ENCODE measurements at regions not wholly inside any gene's neighbourhood (a gene's known extent, or its start where the extent isn't known, plus 50 kb on each side); places are given as distances from the start of the nearest gene placed in this dataset.

DNA sequence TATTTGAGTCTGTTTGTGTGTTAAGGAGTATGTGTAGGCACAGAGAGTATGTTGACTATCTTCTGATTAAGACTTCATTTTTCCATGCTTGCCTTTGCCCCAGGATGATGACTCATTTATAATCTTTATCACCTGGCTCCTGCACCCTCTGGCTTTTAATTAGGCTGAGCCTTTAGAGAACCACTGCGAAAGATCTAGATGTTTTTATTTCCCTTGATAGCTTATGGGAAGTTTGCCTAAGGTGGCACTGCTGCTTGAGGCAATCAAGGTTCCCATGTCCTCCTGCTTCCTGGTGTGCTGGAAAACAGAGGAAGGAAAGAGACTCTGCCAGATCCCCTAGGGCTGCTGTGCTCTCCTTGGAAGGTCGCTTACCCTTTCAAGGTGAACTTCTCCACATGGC lies 114.6 kb downstream of the ARL4A start:
- no peaks in the 10 kb centered on the region for H3K36me3 Mint-ChIP-seq
- no peak overlapping the region for H3K27ac Mint-ChIP-seq
- ATAC-seq = no peak
- no peaks in the 10 kb centered on the region for H3K9me3 Mint-ChIP-seq
- H3K4me1 Mint-ChIP-seq = no peaks in the 10 kb centered on the region
- H3K4me3 Mint-ChIP-seq = no peak overlapping the region
- H3K27me3 Mint-ChIP-seq = no peaks in the 10 kb centered on the region

DNA sequence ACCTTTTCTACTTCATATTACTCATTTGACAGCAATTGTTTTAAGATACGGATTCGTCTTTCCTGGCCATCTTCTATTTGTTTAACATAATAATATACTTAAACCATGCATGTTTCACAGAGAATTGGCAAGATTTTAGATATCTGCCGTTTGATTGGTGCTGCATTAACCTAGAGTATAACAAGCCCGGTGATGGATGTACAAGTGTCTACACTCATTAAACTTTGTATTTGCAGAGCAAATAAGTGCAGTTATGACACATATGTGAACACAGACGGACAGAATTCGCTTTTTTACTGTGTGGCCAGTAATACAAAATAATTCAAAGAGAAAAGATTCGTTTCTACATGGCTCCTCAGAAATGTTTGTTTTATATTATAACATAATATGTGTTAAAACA lies 116.1 kb downstream of the ARL4A start:
- no peaks in the 10 kb centered on the region for H3K27me3 Mint-ChIP-seq
- H3K4me3 Mint-ChIP-seq = no peak overlapping the region
- H3K27ac Mint-ChIP-seq = no peak overlapping the region
- H3K9me3 Mint-ChIP-seq = no peaks in the 10 kb centered on the region
- no peaks in the 10 kb centered on the region for H3K4me1 Mint-ChIP-seq
- ATAC-seq = no peak
- no peaks in the 10 kb centered on the region for H3K36me3 Mint-ChIP-seq

DNA sequence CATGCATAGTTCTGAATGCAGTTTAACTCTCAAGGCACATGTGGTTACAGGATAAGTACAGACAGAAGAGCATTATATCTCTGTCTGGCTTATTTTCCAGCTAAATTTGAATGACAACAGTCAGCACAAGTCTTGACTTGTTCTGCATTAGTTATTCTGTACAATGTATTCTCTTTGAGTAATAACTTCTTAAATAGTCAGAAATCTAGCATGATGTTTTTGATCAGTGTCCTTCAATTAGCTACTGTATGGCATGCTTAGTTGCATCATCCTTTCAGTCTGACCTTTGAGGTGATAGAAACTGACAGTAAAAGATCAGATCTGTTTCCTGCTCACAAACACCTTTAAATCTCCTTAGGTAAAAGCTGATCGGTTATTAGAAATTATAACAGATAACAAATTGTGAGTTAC lies 118.1 kb downstream of the ARL4A start:
- no peaks in the 10 kb centered on the region for H3K4me1 Mint-ChIP-seq
- no peaks in the 10 kb centered on the region for H3K27me3 Mint-ChIP-seq

DNA sequence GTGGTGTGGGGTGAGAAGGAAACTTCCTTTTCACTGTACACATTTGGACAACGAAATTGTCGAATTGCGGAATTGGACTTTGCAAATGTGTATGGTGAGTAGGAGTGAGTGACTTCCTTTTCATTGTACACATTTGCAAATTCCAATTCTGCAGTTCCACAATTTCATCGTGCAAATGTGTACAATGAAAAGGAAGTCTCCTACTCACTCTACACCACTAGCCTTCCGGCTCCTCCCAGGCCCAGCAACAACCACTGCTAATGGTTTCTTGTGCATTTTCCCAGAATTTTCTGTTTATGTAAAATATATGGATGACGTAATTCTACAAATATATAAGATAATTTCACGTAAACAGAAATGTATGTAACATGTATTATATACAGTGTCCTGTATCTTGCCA lies 118.5 kb downstream of the ARL4A start:
- H3K27ac Mint-ChIP-seq = no peak overlapping the region
- H3K9me3 Mint-ChIP-seq = no peaks in the 10 kb centered on the region
- H3K4me3 Mint-ChIP-seq = no peak overlapping the region
- no peaks in the 10 kb centered on the region for H3K4me1 Mint-ChIP-seq
- no peaks in the 10 kb centered on the region for H3K27me3 Mint-ChIP-seq
- ATAC-seq = no peak
- no peaks in the 10 kb centered on the region for H3K36me3 Mint-ChIP-seq

More for the DNA sequence above, 118.1 kb downstream of the ARL4A start:
- H3K9me3 Mint-ChIP-seq = no peaks in the 10 kb centered on the region
- H3K36me3 Mint-ChIP-seq = no peaks in the 10 kb centered on the region
- no peak for ATAC-seq
- H3K4me3 Mint-ChIP-seq = no peak overlapping the region
- H3K27ac Mint-ChIP-seq = no peak overlapping the region

DNA sequence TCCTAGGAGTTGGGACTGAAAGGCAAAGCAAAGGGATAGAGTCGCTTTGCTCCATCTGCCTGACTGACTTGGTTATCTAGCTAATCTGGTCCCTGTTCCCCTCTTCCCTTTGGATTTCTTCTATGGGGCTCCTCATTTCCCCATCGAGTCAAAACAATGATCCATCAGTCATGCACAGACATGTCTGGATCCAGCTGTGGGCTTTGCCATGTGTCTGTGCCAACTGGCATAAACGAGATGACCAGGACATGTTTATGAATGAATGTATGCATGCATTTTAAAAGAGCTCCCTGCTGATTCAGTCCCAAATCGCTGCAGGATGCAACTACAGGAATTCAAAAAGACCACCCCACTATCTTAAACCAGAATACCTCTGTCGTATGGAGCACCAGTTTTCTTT lies 122.0 kb downstream of the ARL4A start:
- Mint-ChIP-seq H3K36me3 (no peaks in the 10 kb centered on the region), H3K27me3 (no peaks in the 10 kb centered on the region), H3K4me1 (no peaks in the 10 kb centered on the region), H3K9me3 (no peaks in the 10 kb centered on the region), H3K4me3 (no peak overlapping the region), H3K27ac (no peak overlapping the region)
- no peak for ATAC-seq

DNA sequence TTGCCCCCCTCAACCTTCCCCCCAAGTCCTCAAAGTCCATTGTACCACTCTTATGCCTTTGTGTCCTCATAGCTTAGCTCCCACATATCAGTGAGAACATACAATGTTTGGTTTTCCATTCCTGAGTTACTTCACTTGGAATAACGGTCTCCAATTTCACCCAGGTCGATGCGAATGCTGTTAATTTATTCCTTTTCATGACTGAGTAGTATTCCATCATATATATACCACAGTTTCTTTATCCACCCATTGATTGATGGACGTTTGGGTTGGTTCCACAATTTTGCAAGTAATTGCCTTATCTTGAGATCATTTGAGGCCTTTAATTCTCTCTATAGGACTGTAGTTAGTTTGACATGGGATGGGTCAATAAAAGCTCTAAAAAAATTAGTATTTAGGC lies 124.7 kb downstream of the ARL4A start:
- Mint-ChIP-seq H3K27ac (no peak overlapping the region), H3K36me3 (no peaks in the 10 kb centered on the region), H3K4me1 (no peaks in the 10 kb centered on the region), H3K27me3 (no peaks in the 10 kb centered on the region), H3K4me3 (no peak overlapping the region), H3K9me3 (no peaks in the 10 kb centered on the region)
- no peak for ATAC-seq

DNA sequence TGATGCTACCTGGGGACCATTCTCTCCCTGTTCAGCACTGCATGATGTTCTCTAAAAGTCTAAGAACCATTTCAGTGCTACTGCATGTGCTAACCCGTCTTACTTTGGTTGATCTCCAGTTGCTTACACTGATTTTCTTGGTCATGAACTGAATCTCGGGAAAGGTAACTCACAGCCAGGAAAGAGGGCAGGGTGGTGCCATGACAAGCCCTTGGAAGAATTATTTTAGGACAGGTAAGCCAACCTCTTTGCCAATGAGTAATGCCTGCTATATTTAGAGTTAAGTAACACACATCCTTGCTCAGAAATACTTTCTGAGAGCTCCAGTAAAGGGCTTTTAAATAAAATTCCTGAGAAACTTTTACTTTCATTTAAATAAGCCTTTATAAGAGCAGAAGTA lies 126.7 kb downstream of the ARL4A start:
- Mint-ChIP-seq H3K36me3 (no peaks in the 10 kb centered on the region), H3K27me3 (no peaks in the 10 kb centered on the region), H3K27ac (no peak overlapping the region), H3K9me3 (no peaks in the 10 kb centered on the region), H3K4me1 (no peaks in the 10 kb centered on the region), H3K4me3 (no peak overlapping the region)
- no peak for ATAC-seq

DNA sequence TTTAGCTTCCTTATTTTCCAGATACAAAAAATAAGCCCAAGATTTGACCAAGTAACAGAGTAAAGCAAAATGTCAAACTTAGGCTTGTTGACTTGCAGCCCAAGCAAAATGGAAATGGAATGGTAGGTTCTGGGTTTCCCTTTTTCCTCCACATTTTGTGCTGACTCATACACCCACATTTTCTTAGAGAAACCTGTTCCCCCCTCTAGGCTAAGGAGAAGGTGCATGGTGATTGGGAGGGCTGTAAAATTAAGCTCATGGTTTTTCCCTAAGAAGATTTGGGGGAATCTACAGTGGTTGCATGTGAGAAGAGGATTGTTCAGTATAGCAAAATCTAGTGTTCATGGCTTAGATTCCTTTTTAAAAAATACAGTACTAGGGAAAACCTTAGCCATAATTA lies 127.4 kb downstream of the ARL4A start:
- Mint-ChIP-seq H3K9me3 (no peaks in the 10 kb centered on the region), H3K27ac (no peak overlapping the region), H3K4me1 (no peaks in the 10 kb centered on the region), H3K4me3 (no peak overlapping the region), H3K36me3 (no peaks in the 10 kb centered on the region), H3K27me3 (no peaks in the 10 kb centered on the region)
- ATAC-seq = no peak

DNA sequence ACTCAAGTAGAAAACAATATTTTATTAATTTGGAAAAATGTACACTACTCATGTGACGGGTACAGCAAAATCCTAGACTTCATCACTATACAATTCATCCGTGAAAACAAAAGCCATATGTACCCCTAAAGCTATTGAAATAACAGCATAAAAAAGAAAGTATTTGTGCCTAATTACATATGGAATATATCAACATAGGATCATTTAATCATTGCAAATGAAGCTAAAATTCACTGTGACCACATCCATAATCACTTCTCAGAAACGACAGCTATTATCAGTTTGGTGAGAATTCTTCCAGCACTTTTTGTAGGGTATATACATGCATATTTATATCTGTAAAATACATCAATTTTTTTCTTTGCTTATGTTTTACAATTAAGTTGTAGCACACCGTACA lies 128.0 kb downstream of the ARL4A start:
- H3K9me3 Mint-ChIP-seq = no peaks in the 10 kb centered on the region
- no peak overlapping the region for H3K27ac Mint-ChIP-seq
- no peaks in the 10 kb centered on the region for H3K36me3 Mint-ChIP-seq
- H3K4me1 Mint-ChIP-seq = no peaks in the 10 kb centered on the region
- H3K27me3 Mint-ChIP-seq = no peaks in the 10 kb centered on the region
- H3K4me3 Mint-ChIP-seq = no peak overlapping the region
- no peak for ATAC-seq

DNA sequence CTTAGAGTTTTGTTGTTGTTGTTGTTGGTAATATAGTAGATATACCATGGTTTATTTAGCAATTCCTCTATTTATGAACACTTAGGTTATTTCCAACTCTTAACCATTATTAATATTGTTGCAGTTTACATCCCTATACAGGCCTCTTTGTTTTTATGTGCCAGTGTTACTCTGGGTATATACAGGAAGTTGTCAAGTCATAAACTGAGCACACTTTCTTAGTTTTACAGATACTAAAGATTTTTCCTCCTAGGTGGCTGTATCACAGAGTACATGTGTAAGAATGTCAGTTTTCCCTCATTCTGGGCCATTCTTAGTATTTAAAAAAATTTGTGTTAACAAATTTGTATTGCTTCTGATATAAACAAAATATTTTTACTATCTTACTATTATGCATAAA lies 128.4 kb downstream of the ARL4A start:
- H3K4me3 Mint-ChIP-seq = no peak overlapping the region
- H3K27ac Mint-ChIP-seq = no peak overlapping the region
- H3K9me3 Mint-ChIP-seq = no peaks in the 10 kb centered on the region
- peaks cover 2% of the 10 kb centered on the region for H3K27me3 Mint-ChIP-seq
- no peaks in the 10 kb centered on the region for H3K36me3 Mint-ChIP-seq
- H3K4me1 Mint-ChIP-seq = no peaks in the 10 kb centered on the region
- ATAC-seq = no peak

DNA sequence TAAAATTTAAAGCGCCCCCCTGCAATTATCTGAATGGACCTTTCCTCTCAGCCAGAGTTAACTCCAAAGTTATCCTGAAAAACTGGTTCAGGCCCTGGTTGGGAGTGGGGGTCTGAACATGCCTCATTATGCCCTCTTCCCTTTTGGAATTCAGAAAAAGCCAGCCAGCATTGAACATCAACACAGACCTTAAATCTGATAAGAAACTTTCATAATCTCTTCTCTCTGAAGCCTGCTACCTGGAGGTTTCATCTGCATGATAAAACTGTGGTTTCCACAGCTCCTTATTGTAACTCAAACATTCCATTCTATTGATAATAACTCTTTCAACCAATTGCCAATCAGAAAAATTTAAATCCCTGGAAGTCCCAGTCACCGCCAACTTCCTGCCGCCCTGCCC lies 133.3 kb downstream of the ARL4A start:
- Mint-ChIP-seq H3K36me3 (no peaks in the 10 kb centered on the region), H3K27ac (no peak overlapping the region), H3K4me3 (no peak overlapping the region), H3K9me3 (peaks cover 3% of the 10 kb centered on the region), H3K27me3 (peaks cover 10% of the 10 kb centered on the region), H3K4me1 (no peaks in the 10 kb centered on the region)
- no peak for ATAC-seq

DNA sequence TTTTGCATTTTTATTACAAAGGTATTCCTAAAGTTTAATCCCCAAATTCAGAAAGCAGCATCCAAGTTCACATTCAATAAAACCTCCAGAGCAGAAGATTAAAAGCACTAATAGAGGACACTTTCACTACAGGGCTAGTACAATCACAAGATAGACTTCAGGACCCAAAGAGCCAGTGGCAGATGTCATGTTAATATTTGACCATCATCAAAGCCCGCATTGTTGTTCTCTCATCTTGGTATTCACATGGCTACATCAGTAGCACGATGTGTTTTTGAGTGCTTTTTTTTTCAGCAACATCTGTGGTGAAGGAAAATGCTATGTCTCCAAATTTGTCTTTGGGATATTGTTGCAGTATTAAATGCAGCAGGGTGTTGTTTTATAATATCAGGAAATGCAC lies 134.3 kb downstream of the ARL4A start:
- H3K4me1 Mint-ChIP-seq = no peaks in the 10 kb centered on the region
- ATAC-seq = no peak

DNA sequence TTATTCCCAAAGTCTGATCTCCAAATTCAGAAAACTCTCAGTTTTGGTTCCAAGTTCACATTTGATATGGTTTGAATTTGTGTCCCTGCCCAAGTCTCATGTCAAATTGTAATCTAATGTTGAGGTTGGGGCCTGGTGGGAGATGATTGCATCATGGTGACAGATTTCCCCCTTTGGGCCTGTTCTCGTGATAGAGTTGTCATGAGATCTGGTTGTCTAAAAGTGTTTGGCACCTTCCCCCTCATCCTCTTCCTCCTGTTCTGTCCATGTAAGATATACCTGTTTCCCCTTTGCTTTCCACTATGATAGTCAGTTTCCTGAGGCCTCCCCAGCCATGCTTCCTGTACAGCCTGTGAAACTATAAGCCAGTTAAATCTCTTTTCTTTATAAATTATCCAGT lies 138.6 kb downstream of the ARL4A start:
- H3K36me3 Mint-ChIP-seq = no peaks in the 10 kb centered on the region
- H3K27ac Mint-ChIP-seq = no peak overlapping the region
- peaks cover 6% of the 10 kb centered on the region for H3K27me3 Mint-ChIP-seq
- no peak for ATAC-seq
- no peak overlapping the region for H3K4me3 Mint-ChIP-seq
- no peaks in the 10 kb centered on the region for H3K4me1 Mint-ChIP-seq
- H3K9me3 Mint-ChIP-seq = peaks cover 3% of the 10 kb centered on the region

More for the DNA sequence above, 134.3 kb downstream of the ARL4A start:
- Mint-ChIP-seq H3K36me3 (no peaks in the 10 kb centered on the region), H3K27me3 (peaks cover 10% of the 10 kb centered on the region), H3K27ac (no peak overlapping the region), H3K9me3 (peaks cover 3% of the 10 kb centered on the region), H3K4me3 (no peak overlapping the region)

DNA sequence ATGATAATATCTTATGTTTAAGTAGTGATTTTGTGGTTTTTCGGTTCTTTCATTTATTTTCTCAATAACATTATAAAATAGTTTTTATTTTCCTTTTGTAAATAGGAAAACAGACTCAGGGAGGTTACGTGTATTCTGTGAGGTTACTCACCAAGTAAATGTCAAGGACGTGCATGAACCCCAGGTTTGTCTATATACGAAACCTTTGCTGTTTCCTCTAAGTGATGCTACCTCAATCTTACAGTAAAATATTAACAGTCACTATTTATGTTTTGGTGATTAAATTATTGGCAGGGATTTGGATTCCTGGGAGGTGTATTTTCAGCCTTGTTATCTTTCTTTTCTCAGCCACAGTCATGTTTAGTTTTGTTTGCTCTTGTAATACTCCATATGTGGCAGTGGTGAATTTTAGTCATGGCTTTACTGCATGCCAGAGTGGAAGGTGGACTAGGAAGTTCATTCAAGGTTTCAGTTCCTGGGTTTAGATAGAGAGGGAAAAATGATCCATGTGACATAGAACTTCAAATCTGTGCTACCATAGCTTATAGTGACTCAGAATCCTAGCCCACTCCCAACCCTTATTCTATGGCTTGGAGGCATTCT lies 139.9 kb downstream of the ARL4A start:
- H3K4me1 Mint-ChIP-seq = no peaks in the 10 kb centered on the region

DNA sequence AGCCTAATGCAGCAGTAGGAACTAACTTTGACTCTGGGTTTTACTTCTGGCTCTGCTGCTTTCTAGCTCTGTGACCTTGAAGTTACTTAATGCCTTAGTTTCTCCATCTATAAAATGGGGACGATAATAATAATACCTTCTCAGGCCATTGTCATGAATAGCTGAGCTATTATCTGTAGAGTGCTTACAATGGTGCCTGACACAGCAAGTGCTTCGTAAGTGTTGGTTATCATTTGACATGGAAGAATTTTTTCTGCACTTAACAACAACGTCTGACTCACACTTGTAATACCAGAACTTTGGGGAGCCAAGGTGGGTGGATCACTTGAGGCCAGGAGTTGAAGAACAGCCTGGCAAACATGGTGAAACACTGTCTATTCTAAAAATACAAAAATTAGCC lies 140.5 kb downstream of the ARL4A start:
- ATAC-seq = no peak
- Mint-ChIP-seq H3K36me3 (peaks cover 2% of the 10 kb centered on the region), H3K4me1 (no peaks in the 10 kb centered on the region), H3K4me3 (no peak overlapping the region), H3K27me3 (peaks cover 4% of the 10 kb centered on the region), H3K9me3 (peaks cover 4% of the 10 kb centered on the region), H3K27ac (no peak overlapping the region)

More for the DNA sequence above, 139.9 kb downstream of the ARL4A start:
- no peak for ATAC-seq
- Mint-ChIP-seq H3K4me3 (no peak overlapping the region), H3K36me3 (no peaks in the 10 kb centered on the region), H3K27ac (no peak overlapping the region), H3K9me3 (peaks cover 3% of the 10 kb centered on the region), H3K27me3 (no peaks in the 10 kb centered on the region)

DNA sequence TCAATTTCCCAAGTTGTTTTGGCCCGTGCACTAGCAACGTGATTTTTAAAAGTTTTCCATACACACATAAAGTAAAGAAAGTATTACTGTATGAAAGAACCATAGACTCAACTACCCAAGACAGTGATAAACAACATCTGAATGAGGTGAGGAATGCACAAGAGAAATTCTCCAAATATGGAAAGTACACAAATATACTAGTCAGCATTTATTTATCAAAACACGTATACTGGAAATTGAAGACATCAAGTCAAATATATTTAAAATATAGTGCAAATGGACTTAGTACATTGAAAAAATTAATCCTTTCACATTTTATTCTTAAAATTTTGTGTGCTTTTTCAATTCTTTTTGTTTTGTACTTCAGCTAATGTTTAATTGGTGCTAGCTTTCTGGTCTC lies 143.6 kb downstream of the ARL4A start:
- peaks cover 13% of the 10 kb centered on the region for H3K9me3 Mint-ChIP-seq
- H3K4me3 Mint-ChIP-seq = no peak overlapping the region
- H3K36me3 Mint-ChIP-seq = peaks cover 10% of the 10 kb centered on the region
- no peak overlapping the region for H3K27ac Mint-ChIP-seq
- no peak for ATAC-seq
- no peaks in the 10 kb centered on the region for H3K4me1 Mint-ChIP-seq
- peaks cover 8% of the 10 kb centered on the region for H3K27me3 Mint-ChIP-seq

DNA sequence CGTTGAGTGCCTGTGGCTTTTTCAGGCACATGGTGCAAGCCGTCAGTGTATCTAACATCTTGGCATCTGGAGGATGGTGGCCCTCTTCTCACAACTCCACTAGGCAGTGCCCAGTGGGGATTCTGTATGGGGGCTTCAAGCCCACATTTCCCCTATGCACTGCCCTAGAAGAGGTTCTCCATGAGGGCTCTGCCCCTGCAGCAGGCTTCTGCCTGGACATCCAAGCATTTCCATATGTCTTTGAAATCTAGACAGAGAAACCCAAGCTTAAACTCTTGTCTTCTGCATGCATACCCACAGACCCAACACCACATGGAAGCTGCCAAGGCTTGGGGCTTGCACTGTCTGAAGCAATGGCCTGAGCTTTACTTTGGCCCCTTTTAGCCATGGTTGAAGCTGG lies 146.4 kb downstream of the ARL4A start:
- no peak for ATAC-seq
- no peak overlapping the region for H3K27ac Mint-ChIP-seq
- no peaks in the 10 kb centered on the region for H3K4me1 Mint-ChIP-seq
- H3K36me3 Mint-ChIP-seq = peaks cover 10% of the 10 kb centered on the region
- H3K27me3 Mint-ChIP-seq = peaks cover 22% of the 10 kb centered on the region
- H3K9me3 Mint-ChIP-seq = peaks cover 13% of the 10 kb centered on the region
- no peak overlapping the region for H3K4me3 Mint-ChIP-seq
